ENCODE measurements at regions not wholly inside any gene's neighbourhood (a gene's known extent, or its start where the extent isn't known, plus 50 kb on each side); places are given as distances from the start of the nearest gene placed in this dataset.

DNA sequence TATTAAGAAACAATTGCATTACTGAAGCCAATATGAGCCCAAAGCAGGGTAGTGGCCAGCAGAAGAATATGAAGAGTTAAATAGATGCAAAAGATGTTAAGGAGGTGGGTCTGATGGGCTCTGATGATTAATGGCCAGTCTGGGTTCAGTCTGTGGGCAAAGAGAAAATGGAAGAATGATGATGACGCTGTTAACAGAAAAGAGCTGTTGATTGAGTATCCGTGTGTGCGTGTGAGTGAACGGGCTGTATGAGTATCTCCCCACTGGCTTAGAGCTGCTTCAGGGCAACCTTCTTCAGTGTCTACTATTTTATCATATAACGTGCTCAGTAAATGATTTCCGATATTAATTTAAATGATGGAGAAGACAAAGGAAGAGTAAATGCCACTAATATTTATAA, 723.3 kb upstream of the MAP3K7 start:
- TF ChIP-seq, protein P1, sequence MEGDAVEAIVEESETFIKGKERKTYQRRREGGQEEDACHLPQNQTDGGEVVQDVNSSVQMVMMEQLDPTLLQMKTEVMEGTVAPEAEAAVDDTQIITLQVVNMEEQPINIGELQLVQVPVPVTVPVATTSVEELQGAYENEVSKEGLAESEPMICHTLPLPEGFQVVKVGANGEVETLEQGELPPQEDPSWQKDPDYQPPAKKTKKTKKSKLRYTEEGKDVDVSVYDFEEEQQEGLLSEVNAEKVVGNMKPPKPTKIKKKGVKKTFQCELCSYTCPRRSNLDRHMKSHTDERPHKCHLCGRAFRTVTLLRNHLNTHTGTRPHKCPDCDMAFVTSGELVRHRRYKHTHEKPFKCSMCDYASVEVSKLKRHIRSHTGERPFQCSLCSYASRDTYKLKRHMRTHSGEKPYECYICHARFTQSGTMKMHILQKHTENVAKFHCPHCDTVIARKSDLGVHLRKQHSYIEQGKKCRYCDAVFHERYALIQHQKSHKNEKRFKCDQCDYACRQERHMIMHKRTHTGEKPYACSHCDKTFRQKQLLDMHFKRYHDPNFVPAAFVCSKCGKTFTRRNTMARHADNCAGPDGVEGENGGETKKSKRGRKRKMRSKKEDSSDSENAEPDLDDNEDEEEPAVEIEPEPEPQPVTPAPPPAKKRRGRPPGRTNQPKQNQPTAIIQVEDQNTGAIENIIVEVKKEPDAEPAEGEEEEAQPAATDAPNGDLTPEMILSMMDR (IDR thresholded peaks at IDR 0.05): no peak
- TF ChIP-seq POLR2A (IDR thresholded peaks at IDR 0.05): no peak
